B cell (primary cell): ENCODE measurements at regions not wholly inside any gene's neighbourhood (a gene's known extent, or its start where the extent isn't known, plus 50 kb on each side); places are given as distances from the start of the nearest gene placed in this dataset.

Source experiments
- EZH2 ChIP-seq: IDR thresholded peaks from 2 replicates; pipeline ENCODE4 v1.6.1; 2012; ENCODE audit warnings: borderline replicate concordance, low read depth, mild to moderate bottlenecking, moderate library complexity, low read length; ENCODE audit not compliant: insufficient read depth, poor library complexity, severe bottlenecking
- TF ChIP-seq, protein P1 (sequence below): fragments of 200-600 bp; IDR thresholded peaks from one replicate; pipeline ENCODE4 v1.8.0; 2022; ENCODE audit warnings: antibody characterized with exemption, mild to moderate bottlenecking

DNA sequence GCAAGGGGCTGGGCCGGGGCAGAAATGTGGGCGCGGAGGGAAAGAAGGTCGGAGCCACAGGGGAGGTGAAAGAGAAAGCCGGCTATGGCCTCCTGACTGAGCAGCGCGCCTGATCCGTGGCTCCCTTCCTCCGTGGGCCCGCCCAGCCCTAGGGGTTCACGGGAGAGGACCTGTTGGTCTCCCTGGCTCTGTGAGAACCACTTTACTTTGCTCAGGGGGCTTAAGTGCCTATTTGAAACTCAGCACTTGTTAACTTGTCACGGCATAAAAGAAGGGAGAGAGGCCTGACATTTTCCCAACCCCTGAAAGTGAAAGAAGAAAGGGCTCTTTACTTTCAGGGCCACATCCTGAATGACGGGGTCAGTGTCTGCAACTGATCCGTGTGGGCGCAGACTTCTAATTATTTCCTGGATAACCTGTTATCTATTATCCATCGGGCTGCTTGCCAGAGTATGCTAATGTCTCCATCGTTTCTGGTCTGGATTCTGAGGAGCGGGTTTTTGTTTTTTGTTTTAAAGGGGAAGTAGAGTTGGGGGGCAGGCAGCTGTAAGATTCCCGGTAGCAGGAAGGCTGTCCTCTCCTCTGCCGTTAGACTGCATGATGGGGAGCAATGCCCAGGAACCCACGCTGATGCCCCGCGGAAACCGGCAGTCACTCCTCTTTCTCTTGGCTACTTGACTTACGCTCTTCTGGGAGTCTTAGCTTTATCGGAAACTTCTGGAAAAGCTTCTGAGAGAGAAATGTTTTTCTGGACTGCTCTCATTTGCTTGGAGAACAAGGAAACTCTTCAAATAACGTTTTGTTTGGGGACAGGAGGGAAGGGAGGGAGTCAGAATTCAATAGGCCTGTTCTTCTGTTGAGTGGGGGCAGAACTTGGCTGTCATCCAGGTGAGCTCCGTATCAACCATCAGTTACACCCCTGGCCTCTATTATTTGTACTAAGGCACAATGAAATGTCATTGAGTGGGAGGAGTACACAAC is 127.7 kb upstream of the MAX start:
- TF ChIP-seq, protein P1, sequence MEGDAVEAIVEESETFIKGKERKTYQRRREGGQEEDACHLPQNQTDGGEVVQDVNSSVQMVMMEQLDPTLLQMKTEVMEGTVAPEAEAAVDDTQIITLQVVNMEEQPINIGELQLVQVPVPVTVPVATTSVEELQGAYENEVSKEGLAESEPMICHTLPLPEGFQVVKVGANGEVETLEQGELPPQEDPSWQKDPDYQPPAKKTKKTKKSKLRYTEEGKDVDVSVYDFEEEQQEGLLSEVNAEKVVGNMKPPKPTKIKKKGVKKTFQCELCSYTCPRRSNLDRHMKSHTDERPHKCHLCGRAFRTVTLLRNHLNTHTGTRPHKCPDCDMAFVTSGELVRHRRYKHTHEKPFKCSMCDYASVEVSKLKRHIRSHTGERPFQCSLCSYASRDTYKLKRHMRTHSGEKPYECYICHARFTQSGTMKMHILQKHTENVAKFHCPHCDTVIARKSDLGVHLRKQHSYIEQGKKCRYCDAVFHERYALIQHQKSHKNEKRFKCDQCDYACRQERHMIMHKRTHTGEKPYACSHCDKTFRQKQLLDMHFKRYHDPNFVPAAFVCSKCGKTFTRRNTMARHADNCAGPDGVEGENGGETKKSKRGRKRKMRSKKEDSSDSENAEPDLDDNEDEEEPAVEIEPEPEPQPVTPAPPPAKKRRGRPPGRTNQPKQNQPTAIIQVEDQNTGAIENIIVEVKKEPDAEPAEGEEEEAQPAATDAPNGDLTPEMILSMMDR = no peak
- TF ChIP-seq EZH2 = no peak
